ENCODE measurements at regions not wholly inside any gene's neighbourhood (a gene's known extent, or its start where the extent isn't known, plus 50 kb on each side); places are given as distances from the start of the nearest gene placed in this dataset.
A peak's percentile ranks its signal among the peaks of the same experiment; 100 is the strongest.
"Not testable (repeated sequence)": the region's sequence is repeated elsewhere in the genome, so short reads cannot be mapped to it uniquely, and the experiment has no call there.

- DNase-seq, result no peak
Measured at GRCh38 chr1:203401199-203401877, 50.4 kb upstream of the FMOD start.

- DNase-seq, result no peak
Measured at GRCh38 chr1:203402152-203402551, 51.2 kb upstream of the FMOD start.

GRCh38 chr1:203402629-203403337 lies 51.9 kb upstream of the FMOD start:
- peak; percentile 86 for DNase-seq

- DNase-seq, result no peak
Measured at GRCh38 chr1:203403586-203403985, 52.7 kb upstream of the FMOD start.

- DNase-seq, result no peak
Measured at GRCh38 chr1:203404546-203404945, 53.6 kb upstream of the FMOD start.

GRCh38 chr1:203405703-203406438 lies 54.9 kb upstream of the FMOD start:
- DNase-seq, result no peak

- DNase-seq, result no peak
Measured at GRCh38 chr1:203406446-203407045, 55.6 kb upstream of the FMOD start.

GRCh38 chr1:203407296-203407695 lies 56.4 kb upstream of the FMOD start:
- DNase-seq, result no peak

- peak; percentile 87 for DNase-seq
Measured at GRCh38 chr1:203408486-203409481, 57.9 kb upstream of the FMOD start.

GRCh38 chr1:203410182-203410900 lies 59.4 kb upstream of the FMOD start:
- no peak for DNase-seq

- not testable (repeated sequence) for DNase-seq
Measured at GRCh38 chr1:203411431-203411830, 60.5 kb upstream of the FMOD start.

GRCh38 chr1:203419558-203419957 lies 56.0 kb upstream of the PRELP start:
- DNase-seq, result no peak

GRCh38 chr1:203420263-203420662 lies 55.3 kb upstream of the PRELP start:
- no peak for DNase-seq

- DNase-seq, result no peak
Measured at GRCh38 chr1:203421246-203421645, 54.4 kb upstream of the PRELP start.

- DNase-seq, result no peak
Measured at GRCh38 chr1:203422116-203422515, 53.5 kb upstream of the PRELP start.

- no peak for DNase-seq
Measured at GRCh38 chr1:203422656-203423055, 53.0 kb upstream of the PRELP start.

- no peak for DNase-seq
Measured at GRCh38 chr1:203424285-203424684, 51.3 kb upstream of the PRELP start.

GRCh38 chr1:203424861-203425662 lies 50.5 kb upstream of the PRELP start:
- no peak for DNase-seq

GRCh38 chr1:203425663-203425975 lies 50.0 kb upstream of the PRELP start:
- DNase-seq, result peak; percentile 25
